ENCODE measurements at regions not wholly inside any gene's neighbourhood (a gene's known extent, or its start where the extent isn't known, plus 50 kb on each side); places are given as distances from the start of the nearest gene placed in this dataset.

- no peak overlapping the region for H3K4me3 ChIP-seq (ENCODE audit: low read length)
- TF ChIP-seq CTCF (conservative IDR thresholded peaks at IDR 0.05; ENCODE audit: low read depth, low read length), result no peak
- no peak for DNase-seq (ENCODE audit: low read depth)
These were observed 445.8 kb upstream of the NXPH2 start for GRCh38 chr2:139225961-139226360.

DNA sequence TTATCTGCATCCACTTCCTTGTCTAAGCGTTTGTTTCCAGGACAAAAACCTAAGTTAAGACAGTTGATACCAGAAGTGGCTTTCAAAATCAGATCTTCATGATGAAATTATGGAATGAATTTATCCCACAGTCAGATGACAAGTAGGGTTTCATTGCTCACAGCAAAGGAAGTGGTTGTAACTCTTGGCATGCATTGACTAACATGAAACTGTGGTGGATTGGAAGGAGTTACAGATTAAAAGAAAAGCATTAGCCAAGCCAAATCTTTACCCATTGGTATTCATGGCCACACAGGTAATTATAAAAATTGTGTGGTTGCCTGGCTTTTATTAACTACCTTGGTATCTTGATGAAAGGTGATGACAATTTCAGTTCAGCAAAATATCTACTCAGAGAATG, 438.0 kb upstream of the NXPH2 start:
- no peak for TF ChIP-seq CTCF (conservative IDR thresholded peaks at IDR 0.05; ENCODE audit: low read depth, low read length)
- DNase-seq (ENCODE audit: low read depth), result no peak
- no peak overlapping the region for H3K4me3 ChIP-seq (ENCODE audit: low read length)

DNA sequence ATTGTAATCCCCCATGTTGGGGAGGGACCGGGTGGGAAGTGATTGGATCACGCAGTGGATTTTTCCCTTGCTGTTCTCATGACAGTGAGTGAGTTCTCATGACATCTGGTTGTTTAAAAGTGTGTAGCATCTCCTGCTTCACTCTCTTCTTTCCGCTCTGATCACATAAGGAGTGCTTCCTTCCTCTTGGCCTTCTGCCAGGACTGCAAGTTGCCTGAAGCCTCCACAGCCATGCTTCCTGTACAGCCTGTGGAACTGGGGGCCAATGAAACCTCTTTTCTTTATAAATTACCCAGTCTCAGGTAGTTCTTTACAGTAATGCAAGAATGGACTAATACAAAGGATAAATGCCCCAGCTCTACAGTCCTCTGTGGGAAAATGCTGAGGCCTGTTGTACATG, 437.5 kb upstream of the NXPH2 start:
- H3K4me3 ChIP-seq (ENCODE audit: low read length), result no peak overlapping the region
- DNase-seq (ENCODE audit: low read depth), result no peak
- TF ChIP-seq CTCF (conservative IDR thresholded peaks at IDR 0.05; ENCODE audit: low read depth, low read length), result no peak

DNA sequence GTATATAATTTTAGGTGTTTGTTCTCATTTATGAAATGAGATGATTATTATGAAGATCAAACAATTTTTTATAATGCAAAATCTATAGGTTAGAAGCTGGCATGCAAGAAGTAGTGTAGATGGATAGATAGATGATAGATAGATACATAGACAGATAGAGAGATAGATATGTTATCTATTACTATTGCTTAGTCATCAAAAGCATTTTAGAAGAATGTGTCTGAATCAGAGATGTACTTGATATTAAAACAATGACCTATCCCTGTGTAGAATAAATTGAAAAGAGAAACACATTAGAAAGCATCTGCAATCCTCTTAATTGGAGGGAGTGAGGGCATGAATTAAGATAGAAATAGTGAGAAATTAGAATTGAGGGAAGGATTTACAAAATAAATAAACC, 436.2 kb upstream of the NXPH2 start:
- no peak for DNase-seq (ENCODE audit: low read depth)
- H3K4me3 ChIP-seq (ENCODE audit: low read length), result no peak overlapping the region
- no peak for TF ChIP-seq CTCF (conservative IDR thresholded peaks at IDR 0.05; ENCODE audit: low read depth, low read length)

- no peak for TF ChIP-seq CTCF (conservative IDR thresholded peaks at IDR 0.05; ENCODE audit: low read depth, low read length)
These were observed 434.6 kb upstream of the NXPH2 start for GRCh38 chr2:139214801-139215200.

DNA sequence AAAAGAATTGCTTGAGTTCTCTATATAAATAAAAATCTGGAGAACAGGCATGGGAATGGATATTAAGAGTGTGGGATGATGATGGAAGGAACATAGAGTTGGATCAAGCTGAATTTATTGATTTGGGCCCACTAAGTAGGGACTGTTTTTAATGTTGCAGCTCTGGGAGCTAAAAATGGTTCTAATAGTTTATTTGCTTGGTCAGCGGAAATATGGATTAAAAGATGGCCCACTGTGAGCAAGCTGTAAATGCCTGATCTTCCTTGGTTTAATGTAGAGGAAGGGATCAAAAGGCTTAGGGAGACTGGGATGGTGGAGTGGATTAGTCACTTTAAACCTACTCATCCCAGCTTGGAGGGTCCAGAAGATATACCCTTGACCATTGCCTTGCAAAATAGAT, 429.4 kb upstream of the NXPH2 start:
- H3K4me3 ChIP-seq (ENCODE audit: low read length), result no peak overlapping the region
- DNase-seq (ENCODE audit: low read depth), result no peak
- TF ChIP-seq CTCF (conservative IDR thresholded peaks at IDR 0.05; ENCODE audit: low read depth, low read length), result no peak

More at GRCh38 chr2:139214801-139215200, 434.6 kb upstream of the NXPH2 start:
- no peak for DNase-seq (ENCODE audit: low read depth)
- H3K4me3 ChIP-seq (ENCODE audit: low read length), result no peak overlapping the region

DNA sequence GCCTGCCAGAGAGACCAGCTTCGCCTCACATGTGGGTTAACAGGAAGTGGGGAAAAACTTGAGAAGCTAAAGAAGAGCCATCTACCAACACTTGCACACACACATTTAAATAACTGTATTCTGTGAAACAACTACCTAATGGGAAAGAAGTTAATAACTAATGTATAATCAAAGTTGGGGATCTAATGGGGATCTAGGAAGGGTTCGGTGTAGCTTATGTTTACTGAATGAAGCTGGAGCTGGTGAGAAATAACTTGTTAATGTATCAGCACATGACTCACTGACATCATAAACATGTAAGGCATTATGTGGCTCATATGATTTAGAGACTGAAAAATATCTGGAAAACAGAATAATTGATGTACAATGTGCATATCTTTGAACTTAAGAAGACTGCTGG, 421.3 kb upstream of the NXPH2 start:
- peak; percentile 24 for DNase-seq (ENCODE audit: low read depth)
- no peak for TF ChIP-seq CTCF (conservative IDR thresholded peaks at IDR 0.05; ENCODE audit: low read depth, low read length)
- H3K4me3 ChIP-seq (ENCODE audit: low read length), result no peak overlapping the region

All from retinal pigment epithelial cell (primary cell).